HepG2 (cell line): ENCODE measurements at regions not wholly inside any gene's neighbourhood (a gene's known extent, or its start where the extent isn't known, plus 50 kb on each side); places are given as distances from the start of the nearest gene placed in this dataset.

Source experiments
- ATAC-seq: fragments of 200-7000 bp; cut with Tn5 transposase; 3 replicates; pipeline ENCODE4 v1.9.1; 2020; ENCODE audit warnings: mild to moderate bottlenecking, moderate library complexity
- BruUV-seq: library from RNA; stranded (reverse); fragments of 400-500 nt; replicated peaks from 2 replicates; lab custom pipeline; 2021; lab: Mats Ljungman, UMichigan
- CTCF ChIA-PET: fragments of 300-600 bp; formaldehyde crosslinking; extraction: SDS; loops from one replicate; lab custom pipeline; 2021; ENCODE audit warnings: low total read pairs, inconsistent platforms, low intra/inter-chr PET ratio; lab: Yijun Ruan, JAX
- POLR2A ChIA-PET: fragments of 350-600 bp; sonication (Branson Sonifier 250); formaldehyde crosslinking; loops from one replicate; lab custom pipeline; 2020; ENCODE audit warnings: antibody characterized with exemption, inconsistent platforms; lab: Yijun Ruan, JAX
- DNase-seq: peaks from one replicate; pipeline ENCODE4 v3.0.0-alpha.2; 2015; ENCODE audit warnings: low spot score
- FAIRE-seq: peaks from 3 replicates; lab custom pipeline; 2011; peaks lifted over from hg19 to GRCh38; lab: Jason Lieb, UNC
- H2AFZ ChIP-seq: one replicate; pipeline ENCODE4 v1.6.1; 2011; ENCODE audit warnings: low read length, inconsistent platforms
- H3K27ac ChIP-seq: fragments of 300-600 bp; 3 replicates; pipeline ENCODE4 v1.8.0; 2011; ENCODE audit warnings: mixed run types, mild to moderate bottlenecking, mixed read lengths, low read length, inconsistent platforms; ENCODE audit not compliant: insufficient read depth; ENCODE audit errors: extremely low read length
- H3K27me3 ChIP-seq, 2 experiments: fragments of 200-600 bp in 1 of 2; 2 replicates in 1 of 2; 3 replicates in 1 of 2; pipeline versions ENCODE4 v1.6.0 to v1.8.0; 2011; ENCODE audit warnings: low read length in 2 of 2, mild to moderate bottlenecking in 2 of 2, moderate library complexity in 2 of 2, inconsistent platforms in 1 of 2; ENCODE audit not compliant: insufficient read depth in 2 of 2, control insufficient read depth in 1 of 2
- H3K36me3 ChIP-seq, 2 experiments: fragments of 200-600 bp in 1 of 2; replicated peaks in 1 of 2; 2 replicates in 1 of 2; 3 replicates in 1 of 2; pipeline versions ENCODE4 v1.5.1 to v1.8.0; 2011; ENCODE audit warnings: low read length in 2 of 2, inconsistent platforms in 1 of 2; ENCODE audit not compliant: insufficient read depth in 2 of 2, control insufficient read depth in 1 of 2
- H3K4me1 ChIP-seq: 2 replicates; pipeline ENCODE4 v1.5.1; 2012; ENCODE audit warnings: low read length, inconsistent platforms; ENCODE audit not compliant: insufficient read depth
- H3K4me2 ChIP-seq: 2 replicates; pipeline ENCODE4 v1.6.0; 2011; ENCODE audit warnings: low read depth, low read length, inconsistent platforms
- H3K4me3 ChIP-seq, 3 experiments: fragments of 200-600 bp in 1 of 3; sonication (generic), shearing (Covaris generic) in 1 of 3; replicated peaks in 1 of 3; 2 replicates each; pipeline ENCODE4 v1.5.1; 2011 to 2016; ENCODE audit warnings: low read length in 3 of 3, inconsistent platforms in 2 of 3, low read depth in 2 of 3, mild to moderate bottlenecking in 2 of 3, control low read depth in 1 of 3, mixed read lengths in 1 of 3; ENCODE audit not compliant: insufficient read depth in 1 of 3
- H3K79me2 ChIP-seq: one replicate; pipeline ENCODE4 v1.6.1; 2011; ENCODE audit warnings: low read length, inconsistent platforms; ENCODE audit not compliant: insufficient read depth
- H3K9ac ChIP-seq: 2 replicates; pipeline ENCODE4 v1.6.0; 2011; ENCODE audit warnings: mild to moderate bottlenecking, low read depth, low read length, inconsistent platforms; ENCODE audit not compliant: insufficient read depth
- H3K9me3 ChIP-seq: 2 replicates; pipeline ENCODE4 v1.5.1; 2012; ENCODE audit warnings: mild to moderate bottlenecking, low read length
- H4K20me1 ChIP-seq: 2 replicates; pipeline ENCODE4 v1.6.0; 2011; ENCODE audit warnings: inconsistent platforms, mild to moderate bottlenecking, low read length, moderate library complexity; ENCODE audit not compliant: insufficient read depth
- CERS6 ChIP-seq: sonication (generic); formaldehyde crosslinking; IDR thresholded peaks from 2 replicates; pipeline ENCODE4 v1.5.0; 2020; ENCODE audit warnings: missing genetic modification reagents
- NFKB2 ChIP-seq: sonication (generic); formaldehyde crosslinking; IDR thresholded peaks from 2 replicates; pipeline ENCODE4 v1.4.0; 2020; ENCODE audit warnings: missing genetic modification reagents, borderline replicate concordance
- in situ Hi-C: cut with HindIII; loops from 2 replicates; pipeline ENCODE4 v1.10.0; 2017; ENCODE audit warnings: low pct_unique_long_range_greater_than_20kb; ENCODE audit not compliant: extremely low pct_ligation_motif_present
- intact Hi-C: fragments of 100-400 bp; cut with micrococcal nuclease; formaldehyde crosslinking; loops from one replicate; pipeline ENCODE4 v1.10.0; 2022; ENCODE audit not compliant: unreplicated experiment
- TF ChIP-seq, protein P1 (sequence below), 2 experiments: sonication (generic) in 1 of 2; formaldehyde crosslinking in 1 of 2; IDR thresholded peaks; 2 replicates each; pipeline versions ENCODE4 v1.6.1 to v1.9.0; 2014 to 2022; ENCODE audit warnings: antibody characterized with exemption in 1 of 2, borderline replicate concordance in 1 of 2, inconsistent platforms in 1 of 2, low read depth in 1 of 2, missing genetic modification reagents in 1 of 2
- TF ChIP-seq, protein P2 (sequence below): sonication (generic); formaldehyde crosslinking; IDR thresholded peaks from 2 replicates; pipeline ENCODE4 v1.4.0; 2020; ENCODE audit warnings: missing genetic modification reagents

DNA sequence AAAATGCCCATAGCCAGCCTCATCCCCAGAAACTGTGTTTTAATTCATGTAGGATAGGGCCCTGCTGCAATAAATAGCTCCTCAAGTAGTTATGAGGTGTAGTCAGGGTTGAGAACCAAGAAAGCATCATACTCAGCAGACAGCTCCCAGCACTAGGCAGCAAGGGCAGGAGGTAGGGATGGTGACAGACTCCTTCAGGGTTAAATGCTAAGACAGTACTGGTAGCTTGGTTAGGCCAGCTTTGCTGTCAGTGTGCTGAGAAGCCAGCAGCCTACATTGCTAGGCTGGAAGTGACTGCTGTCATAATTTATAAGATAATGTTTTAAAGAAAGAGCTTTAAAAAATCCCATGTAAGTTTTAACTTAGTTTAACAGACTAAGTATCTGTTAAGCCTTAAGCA lies 113.9 kb upstream of the IMMP2L start:
- TF ChIP-seq NFKB2 (CRISPR knock-in tag) (no peak), CERS6 (CRISPR knock-in tag) (no peak)
- TF ChIP-seq, protein P1, sequence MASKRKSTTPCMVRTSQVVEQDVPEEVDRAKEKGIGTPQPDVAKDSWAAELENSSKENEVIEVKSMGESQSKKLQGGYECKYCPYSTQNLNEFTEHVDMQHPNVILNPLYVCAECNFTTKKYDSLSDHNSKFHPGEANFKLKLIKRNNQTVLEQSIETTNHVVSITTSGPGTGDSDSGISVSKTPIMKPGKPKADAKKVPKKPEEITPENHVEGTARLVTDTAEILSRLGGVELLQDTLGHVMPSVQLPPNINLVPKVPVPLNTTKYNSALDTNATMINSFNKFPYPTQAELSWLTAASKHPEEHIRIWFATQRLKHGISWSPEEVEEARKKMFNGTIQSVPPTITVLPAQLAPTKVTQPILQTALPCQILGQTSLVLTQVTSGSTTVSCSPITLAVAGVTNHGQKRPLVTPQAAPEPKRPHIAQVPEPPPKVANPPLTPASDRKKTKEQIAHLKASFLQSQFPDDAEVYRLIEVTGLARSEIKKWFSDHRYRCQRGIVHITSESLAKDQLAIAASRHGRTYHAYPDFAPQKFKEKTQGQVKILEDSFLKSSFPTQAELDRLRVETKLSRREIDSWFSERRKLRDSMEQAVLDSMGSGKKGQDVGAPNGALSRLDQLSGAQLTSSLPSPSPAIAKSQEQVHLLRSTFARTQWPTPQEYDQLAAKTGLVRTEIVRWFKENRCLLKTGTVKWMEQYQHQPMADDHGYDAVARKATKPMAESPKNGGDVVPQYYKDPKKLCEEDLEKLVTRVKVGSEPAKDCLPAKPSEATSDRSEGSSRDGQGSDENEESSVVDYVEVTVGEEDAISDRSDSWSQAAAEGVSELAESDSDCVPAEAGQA (IDR thresholded peaks at IDR 0.05; ENCODE audit: low read depth), result no peak
- TF ChIP-seq, protein P1 (CRISPR knock-in tag; IDR thresholded peaks at IDR 0.05; ENCODE audit: borderline replicate concordance), result no peak
- TF ChIP-seq, protein P2, sequence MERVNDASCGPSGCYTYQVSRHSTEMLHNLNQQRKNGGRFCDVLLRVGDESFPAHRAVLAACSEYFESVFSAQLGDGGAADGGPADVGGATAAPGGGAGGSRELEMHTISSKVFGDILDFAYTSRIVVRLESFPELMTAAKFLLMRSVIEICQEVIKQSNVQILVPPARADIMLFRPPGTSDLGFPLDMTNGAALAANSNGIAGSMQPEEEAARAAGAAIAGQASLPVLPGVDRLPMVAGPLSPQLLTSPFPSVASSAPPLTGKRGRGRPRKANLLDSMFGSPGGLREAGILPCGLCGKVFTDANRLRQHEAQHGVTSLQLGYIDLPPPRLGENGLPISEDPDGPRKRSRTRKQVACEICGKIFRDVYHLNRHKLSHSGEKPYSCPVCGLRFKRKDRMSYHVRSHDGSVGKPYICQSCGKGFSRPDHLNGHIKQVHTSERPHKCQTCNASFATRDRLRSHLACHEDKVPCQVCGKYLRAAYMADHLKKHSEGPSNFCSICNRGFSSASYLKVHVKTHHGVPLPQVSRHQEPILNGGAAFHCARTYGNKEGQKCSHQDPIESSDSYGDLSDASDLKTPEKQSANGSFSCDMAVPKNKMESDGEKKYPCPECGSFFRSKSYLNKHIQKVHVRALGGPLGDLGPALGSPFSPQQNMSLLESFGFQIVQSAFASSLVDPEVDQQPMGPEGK, result no peak
- TF ChIP-seq, all 625 proteins: peak for 0
- no TSS peak for BruUV-seq
- intact Hi-C loops, result no loop called here
- no peaks in the 10 kb centered on the region for H3K36me3 ChIP-seq
- no peaks in the 10 kb centered on the region for H3K79me2 ChIP-seq
- no peak overlapping the region for H3K4me2 ChIP-seq
- H3K9me3 ChIP-seq, result no peaks in the 10 kb centered on the region
- in situ Hi-C loops, result no loop called here
- no peak overlapping the region for H2AFZ ChIP-seq
- no peak overlapping the region for H3K9ac ChIP-seq
- ATAC-seq (no peak), DNase-seq (no peak), FAIRE-seq (no peak)
- CTCF ChIA-PET, result no interaction called here
- H3K27ac ChIP-seq, result no peak overlapping the region
- no peaks in the 10 kb centered on the region for H3K4me1 ChIP-seq
- peaks cover 0 to under 1% of the 10 kb centered on the region in 2 experiments; a peak in 2 of 5 replicates for H3K27me3 ChIP-seq
- POLR2A ChIA-PET, result no interaction called here
- H4K20me1 ChIP-seq, result no peaks in the 10 kb centered on the region
- no peak overlapping the region for H3K4me3 ChIP-seq
